Fibroblast of lung (primary cell): ENCODE measurements at regions not wholly inside any gene's neighbourhood (a gene's known extent, or its start where the extent isn't known, plus 50 kb on each side); places are given as distances from the start of the nearest gene placed in this dataset.

Source experiments
- DNase-seq, 2 donors: peaks; one replicate each; pipeline versions ENCODE4 v3.0.0 to v3.0.0-alpha.2; 2010; ENCODE audit warnings: low read depth in 2 of 2
- H2AFZ ChIP-seq: 2 replicates; pipeline ENCODE4 v1.5.1; 2012; ENCODE audit warnings: low read length, control low read depth, inconsistent platforms
- H3K27ac ChIP-seq: 2 replicates; pipeline ENCODE4 v1.5.1; 2011; ENCODE audit warnings: low read length, control low read depth; ENCODE audit not compliant: insufficient read depth
- H3K27me3 ChIP-seq: 2 replicates; pipeline ENCODE4 v1.5.1; 2011; ENCODE audit warnings: mild to moderate bottlenecking, low read length; ENCODE audit not compliant: control insufficient read depth, insufficient read depth
- H3K36me3 ChIP-seq: 2 replicates; pipeline ENCODE4 v1.5.1; 2011; ENCODE audit warnings: low read length; ENCODE audit not compliant: control insufficient read depth, insufficient read depth
- H3K4me1 ChIP-seq: 2 replicates; pipeline ENCODE4 v1.5.1; 2011; ENCODE audit warnings: low read length; ENCODE audit not compliant: control insufficient read depth, insufficient read depth; ENCODE audit errors: extremely low read depth
- H3K4me2 ChIP-seq: 2 replicates; pipeline ENCODE4 v1.5.1; 2011; ENCODE audit warnings: low read length, control low read depth; ENCODE audit not compliant: insufficient read depth; ENCODE audit errors: extremely low read depth
- H3K4me3 ChIP-seq, 4 experiments: fragments of 200-600 bp in 1 of 4; sonication (generic) in 1 of 4; replicated peaks in 1 of 4; 2 replicates each; pipeline ENCODE4 v1.5.1; 2011 to 2016; ENCODE audit warnings: low read length in 4 of 4, low read depth in 3 of 4, mild to moderate bottlenecking in 3 of 4, control low read depth in 2 of 4, inconsistent platforms in 1 of 4, mixed read lengths in 1 of 4; ENCODE audit not compliant: insufficient read depth in 1 of 4; ENCODE audit errors: control extremely low read depth in 1 of 4
- H3K79me2 ChIP-seq: 2 replicates; pipeline ENCODE4 v1.5.1; 2012; ENCODE audit warnings: mild to moderate bottlenecking, low read length, inconsistent platforms; ENCODE audit not compliant: control insufficient read depth, insufficient read depth
- H3K9ac ChIP-seq: 2 replicates; pipeline ENCODE4 v1.5.1; 2011; ENCODE audit warnings: mild to moderate bottlenecking, low read length, control low read depth; ENCODE audit not compliant: insufficient read depth
- H3K9me3 ChIP-seq: 2 replicates; pipeline ENCODE4 v1.5.1; 2012; ENCODE audit warnings: low read depth, low read length; ENCODE audit not compliant: control insufficient read depth, insufficient read depth
- H4K20me1 ChIP-seq: 2 replicates; pipeline ENCODE4 v1.5.1; 2011; ENCODE audit warnings: low read length; ENCODE audit not compliant: control insufficient read depth, insufficient read depth; ENCODE audit errors: extremely low read depth
- CTCF ChIP-seq, 2 donors: IDR thresholded peaks in 1 of 2; conservative IDR thresholded peaks in 1 of 2; 1 replicate in 1 of 2; 2 replicates in 1 of 2; pipeline ENCODE4 v1.5.1; 2011 to 2012; ENCODE audit warnings: low read length in 2 of 2, control low read depth in 1 of 2, inconsistent platforms in 1 of 2, low read depth in 1 of 2, mild to moderate bottlenecking in 1 of 2
- EZH2 ChIP-seq: IDR thresholded peaks from 2 replicates; pipeline ENCODE4 v1.5.1; 2012; ENCODE audit warnings: low read length, control low read depth, mild to moderate bottlenecking; ENCODE audit errors: missing control alignments

GRCh38 chr4:94112644-94113043, 95.0 kb upstream of the SMARCAD1 start:
- H2AFZ ChIP-seq: no peak overlapping the region
- H3K27me3 ChIP-seq: no peaks in the 10 kb centered on the region
- H3K9ac ChIP-seq: no peak overlapping the region
- no peak overlapping the region for H3K27ac ChIP-seq
- TF ChIP-seq CTCF (conservative IDR thresholded peaks at IDR 0.05 in 1 of 2, IDR thresholded peaks at IDR 0.05 in 1 of 2; ENCODE audit: low read depth in 1 of 2, low read length in 2 of 2): no peak
- H3K9me3 ChIP-seq: no peaks in the 10 kb centered on the region
- no peak for DNase-seq
- H3K4me2 ChIP-seq: no peak overlapping the region
- H3K79me2 ChIP-seq: no peaks in the 10 kb centered on the region
- no peaks in the 10 kb centered on the region for H4K20me1 ChIP-seq
- H3K36me3 ChIP-seq: no peaks in the 10 kb centered on the region
- H3K4me3 ChIP-seq: no peak overlapping the region
- no peaks in the 10 kb centered on the region for H3K4me1 ChIP-seq

DNA sequence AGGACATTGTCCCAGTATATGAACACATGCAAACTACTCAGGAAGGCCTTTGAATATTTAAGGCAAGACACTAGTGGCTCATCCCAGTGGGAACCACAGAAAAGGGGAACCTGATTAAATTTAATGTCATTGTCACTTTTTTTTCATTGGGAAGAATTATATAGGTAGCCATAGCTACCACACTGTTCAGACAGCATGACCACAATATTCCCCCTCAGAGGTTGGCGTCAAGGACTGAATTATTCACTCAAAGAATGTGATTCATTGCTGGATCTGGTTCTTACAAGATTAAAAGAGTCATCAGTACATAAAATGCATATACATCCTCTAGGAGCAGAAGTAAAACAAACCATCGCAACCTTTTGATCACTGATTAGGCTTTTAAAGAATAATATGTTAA, 92.0 kb upstream of the SMARCAD1 start:
- no peak overlapping the region for H2AFZ ChIP-seq
- no peaks in the 10 kb centered on the region for H3K36me3 ChIP-seq
- DNase-seq: no peak
- no peaks in the 10 kb centered on the region for H3K4me1 ChIP-seq
- H3K27me3 ChIP-seq: no peaks in the 10 kb centered on the region
- no peaks in the 10 kb centered on the region for H3K9me3 ChIP-seq
- no peak overlapping the region for H3K27ac ChIP-seq
- no peak overlapping the region for H3K9ac ChIP-seq
- no peaks in the 10 kb centered on the region for H4K20me1 ChIP-seq
- no peak overlapping the region for H3K4me3 ChIP-seq
- no peaks in the 10 kb centered on the region for H3K79me2 ChIP-seq
- no peak overlapping the region for H3K4me2 ChIP-seq
- TF ChIP-seq CTCF (conservative IDR thresholded peaks at IDR 0.05 in 1 of 2, IDR thresholded peaks at IDR 0.05 in 1 of 2; ENCODE audit: low read depth in 1 of 2, low read length in 2 of 2) (no peak), EZH2 (no peak)

DNA sequence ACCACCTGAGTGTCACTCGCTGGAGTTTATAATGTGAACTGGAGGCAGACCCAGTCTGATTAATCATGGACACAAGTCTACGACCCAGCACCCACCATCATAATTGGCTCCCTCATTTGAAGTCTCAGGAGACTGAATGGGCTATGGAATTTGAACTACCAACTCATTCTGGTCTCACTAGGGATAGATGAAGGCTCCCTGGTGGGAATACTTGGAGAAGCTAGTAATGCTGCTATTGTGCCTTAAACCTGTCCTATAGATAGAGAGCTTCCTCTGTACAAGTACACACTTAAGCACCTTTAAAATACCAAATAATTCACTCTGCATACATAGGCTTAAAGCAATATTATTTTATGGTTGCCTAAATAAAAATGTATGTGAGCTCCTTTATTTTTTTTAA, 90.8 kb upstream of the SMARCAD1 start:
- Histone ChIP-seq H3K4me3 (no peak overlapping the region), H3K9me3 (no peaks in the 10 kb centered on the region), H3K27me3 (no peaks in the 10 kb centered on the region), H3K79me2 (no peaks in the 10 kb centered on the region), H2AFZ (no peak overlapping the region), H3K4me2 (no peak overlapping the region), H3K4me1 (no peaks in the 10 kb centered on the region), H3K36me3 (no peaks in the 10 kb centered on the region), H4K20me1 (no peaks in the 10 kb centered on the region), H3K27ac (no peak overlapping the region), H3K9ac (no peak overlapping the region)
- no peak for TF ChIP-seq CTCF (conservative IDR thresholded peaks at IDR 0.05 in 1 of 2, IDR thresholded peaks at IDR 0.05 in 1 of 2; ENCODE audit: low read depth in 1 of 2, low read length in 2 of 2)
- TF ChIP-seq EZH2: no peak
- no peak for DNase-seq
